ENCODE measurements at regions not wholly inside any gene's neighbourhood (a gene's known extent, or its start where the extent isn't known, plus 50 kb on each side); places are given as distances from the start of the nearest gene placed in this dataset.

DNA sequence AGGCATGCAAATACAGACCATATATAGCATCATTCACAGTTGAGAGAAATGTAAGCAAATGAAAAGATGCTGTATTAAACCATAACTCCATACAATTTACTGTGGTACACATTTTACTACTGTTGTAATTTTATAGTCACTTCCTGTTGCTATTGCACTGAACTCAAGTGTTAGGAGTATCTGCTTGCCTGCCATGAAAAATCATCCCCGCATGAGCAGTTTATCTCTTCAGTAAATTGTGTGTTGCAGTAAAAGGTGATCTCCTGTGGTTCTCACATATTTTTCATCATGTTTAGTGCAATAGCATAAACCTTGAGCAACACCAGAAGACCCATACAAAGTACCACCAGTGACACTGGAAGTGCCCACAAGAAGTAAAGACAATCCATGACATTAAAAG, 1153.4 kb downstream of the FAT4 start:
- no peak overlapping the region for H3K27ac ChIP-seq (replicated peaks)

DNA sequence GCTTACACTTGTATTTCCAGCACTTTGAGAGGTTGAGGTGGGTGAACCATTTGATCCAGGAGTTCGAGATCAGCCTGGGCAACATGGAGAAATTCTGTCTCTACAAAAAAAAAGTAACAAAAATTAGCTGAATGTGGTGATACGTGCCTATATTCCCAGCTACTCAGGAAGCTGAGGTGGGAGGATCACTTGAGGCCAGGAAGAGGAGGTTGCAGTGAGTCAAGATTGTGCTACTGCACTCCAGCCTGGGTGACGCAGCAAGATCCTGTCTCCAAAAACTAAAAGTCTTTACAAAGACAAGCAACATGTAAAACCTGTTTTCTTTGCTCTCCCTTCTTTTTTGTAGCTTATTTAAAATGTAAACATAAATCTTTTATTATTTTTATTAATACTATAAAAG, 1156.1 kb downstream of the FAT4 start:
- H3K4me3 ChIP-seq (replicated peaks; ENCODE audit: insufficient read depth, low read length): no peak overlapping the region
- DNase-seq (ENCODE audit: low read depth in 1 of 2, low spot score in 1 of 2): no peak
- H3K27me3 ChIP-seq (ENCODE audit: insufficient read depth, poor library complexity, severe bottlenecking): no peaks in the 10 kb centered on the region
- no peak overlapping the region for H3K27ac ChIP-seq (replicated peaks)
- TF ChIP-seq CTCF (IDR thresholded peaks at IDR 0.05; ENCODE audit: insufficient read depth, low read length): no peak
- no peak for TF ChIP-seq REST (IDR thresholded peaks at IDR 0.05; ENCODE audit: insufficient replicate concordance, low read depth)
- no peak for TF ChIP-seq GABPA (IDR thresholded peaks at IDR 0.05; ENCODE audit: low read depth)
- TF ChIP-seq POLR2AphosphoS5 (IDR thresholded peaks at IDR 0.05; ENCODE audit: low read depth): no peak
- TF ChIP-seq SPI1 (IDR thresholded peaks at IDR 0.05; ENCODE audit: borderline replicate concordance, low read depth): no peak

More for the DNA sequence above, 1153.4 kb downstream of the FAT4 start:
- Histone ChIP-seq H3K4me3 (replicated peaks; ENCODE audit: insufficient read depth, low read length) (no peak overlapping the region), H3K27me3 (ENCODE audit: insufficient read depth, poor library complexity, severe bottlenecking) (no peaks in the 10 kb centered on the region)
- DNase-seq (ENCODE audit: low read depth in 1 of 2, low spot score in 1 of 2): no peak
- TF ChIP-seq REST (IDR thresholded peaks at IDR 0.05; ENCODE audit: insufficient replicate concordance, low read depth) (no peak), GABPA (IDR thresholded peaks at IDR 0.05; ENCODE audit: low read depth) (no peak), SPI1 (IDR thresholded peaks at IDR 0.05; ENCODE audit: borderline replicate concordance, low read depth) (no peak), POLR2AphosphoS5 (IDR thresholded peaks at IDR 0.05; ENCODE audit: low read depth) (no peak), CTCF (IDR thresholded peaks at IDR 0.05; ENCODE audit: insufficient read depth, low read length) (no peak)

- H3K27ac ChIP-seq (replicated peaks): no peak overlapping the region
- no peak overlapping the region for H3K4me3 ChIP-seq (replicated peaks; ENCODE audit: insufficient read depth, low read length)
- H3K27me3 ChIP-seq (ENCODE audit: insufficient read depth, poor library complexity, severe bottlenecking): no peaks in the 10 kb centered on the region
- TF ChIP-seq CTCF (IDR thresholded peaks at IDR 0.05; ENCODE audit: insufficient read depth, low read length) (no peak), SPI1 (IDR thresholded peaks at IDR 0.05; ENCODE audit: borderline replicate concordance, low read depth) (no peak), REST (IDR thresholded peaks at IDR 0.05; ENCODE audit: insufficient replicate concordance, low read depth) (no peak), POLR2AphosphoS5 (IDR thresholded peaks at IDR 0.05; ENCODE audit: low read depth) (no peak), GABPA (IDR thresholded peaks at IDR 0.05; ENCODE audit: low read depth) (no peak)
- no peak for DNase-seq (ENCODE audit: low read depth in 1 of 2, low spot score in 1 of 2)
Measured at GRCh38 chr4:126475730-126476129, 1157.0 kb upstream of the INTU start.

Measured in HL-60 (cell line).